PC-3 (cell line): ENCODE measurements at regions not wholly inside any gene's neighbourhood (a gene's known extent, or its start where the extent isn't known, plus 50 kb on each side); places are given as distances from the start of the nearest gene placed in this dataset.

Experiments used
- ATAC-seq: fragments of 200-7000 bp; cut with Tn5 transposase; 2 replicates; pipeline ENCODE4 v1.9.1; 2020; ENCODE audit warnings: mild to moderate bottlenecking, moderate library complexity
- BruUV-seq: library from RNA; stranded (reverse); fragments of 400-500 nt; replicated peaks from 2 replicates; lab custom pipeline; 2021; lab: Mats Ljungman, UMichigan
- CTCF ChIA-PET: fragments of 300-600 bp; sonication (Branson Sonifier 250); formaldehyde crosslinking; loops from one replicate; lab custom pipeline; 2022; ENCODE audit warnings: antibody characterized with exemption; lab: Charles Lee
- POLR2A ChIA-PET: fragments of 300-600 bp; sonication (Branson Sonifier 250); formaldehyde crosslinking; loops from one replicate; lab custom pipeline; 2022; ENCODE audit warnings: antibody characterized with exemption; ENCODE audit not compliant: unreplicated experiment; lab: Charles Lee
- DNase-seq: peaks from one replicate; pipeline ENCODE4 v3.0.0-alpha.2; 2015
- H2AFZ ChIP-seq: fragments of 300-600 bp; sonication (generic); 2 replicates; pipeline ENCODE4 v1.6.0; 2016; ENCODE audit warnings: antibody characterized with exemption, low read length
- H3F3A ChIP-seq: fragments of 300-600 bp; sonication (generic); one replicate; pipeline ENCODE4 v1.6.0; 2017; ENCODE audit warnings: antibody characterized with exemption, low read length, control low read depth, mild to moderate bottlenecking; ENCODE audit not compliant: unreplicated experiment
- H3K27ac ChIP-seq: fragments of 300-600 bp; sonication (generic); 2 replicates; pipeline ENCODE4 v1.5.1; 2016; ENCODE audit warnings: mild to moderate bottlenecking, low read length
- H3K27me3 ChIP-seq: fragments of 300-600 bp; sonication (generic); 2 replicates; pipeline ENCODE4 v1.6.1; 2016; ENCODE audit warnings: low read length, mixed read lengths
- H3K36me3 ChIP-seq: fragments of 300-600 bp; sonication (generic); 2 replicates; pipeline ENCODE4 v1.6.1; 2016; ENCODE audit warnings: low read depth, mixed run types, low read length, mixed read lengths
- H3K4me1 ChIP-seq: fragments of 300-600 bp; sonication (generic); 2 replicates; pipeline ENCODE4 v1.5.1; 2016; ENCODE audit warnings: low read length; ENCODE audit not compliant: insufficient read depth
- H3K4me2 ChIP-seq: fragments of 300-600 bp; sonication (generic); 2 replicates; pipeline ENCODE4 v1.6.0; 2016; ENCODE audit warnings: low read length
- H3K4me3 ChIP-seq: fragments of 300-600 bp; sonication (generic); 2 replicates; pipeline ENCODE4 v1.5.1; 2016; ENCODE audit warnings: mild to moderate bottlenecking, low read length, mixed read lengths
- H3K79me2 ChIP-seq: fragments of 300-600 bp; sonication (generic); 2 replicates; pipeline ENCODE4 v1.6.1; 2017; ENCODE audit warnings: low read length, mixed read lengths
- H3K9ac ChIP-seq: fragments of 300-600 bp; sonication (generic); 2 replicates; pipeline ENCODE4 v1.6.0; 2016; ENCODE audit warnings: mild to moderate bottlenecking, low read length
- H3K9me2 ChIP-seq: fragments of 300-600 bp; sonication (generic); replicated peaks from 2 replicates; pipeline ENCODE4 v1.6.1; 2016; ENCODE audit warnings: mixed run types, low read length, mixed read lengths
- H3K9me3 ChIP-seq: fragments of 300-600 bp; sonication (generic); 2 replicates; pipeline ENCODE4 v1.6.1; 2016; ENCODE audit warnings: low read length, mixed read lengths
- H4K20me1 ChIP-seq: fragments of 300-600 bp; sonication (generic); 2 replicates; pipeline ENCODE4 v1.6.1; 2016; ENCODE audit warnings: low read length, mixed read lengths
- CTCF ChIP-seq: fragments of 300-600 bp; sonication (generic); conservative IDR thresholded peaks from 2 replicates; pipeline ENCODE4 v1.5.1; 2017; ENCODE audit warnings: antibody characterized with exemption, low read depth, mild to moderate bottlenecking, low read length
- EZH2 ChIP-seq: fragments of 300-600 bp; sonication (generic); IDR thresholded peaks from one replicate; pipeline ENCODE4 v1.6.1; 2017; ENCODE audit warnings: antibody characterized with exemption, mild to moderate bottlenecking, low read length; ENCODE audit not compliant: unreplicated experiment
- EZH2phosphoT487 ChIP-seq: fragments of 300-600 bp; sonication (generic); IDR thresholded peaks from 2 replicates; pipeline ENCODE4 v1.6.1; 2018; ENCODE audit warnings: mild to moderate bottlenecking, antibody characterized with exemption, low read length, borderline replicate concordance
- intact Hi-C: fragments of 100-400 bp; cut with micrococcal nuclease; formaldehyde crosslinking; loops from 2 replicates; pipeline ENCODE4 v1.9.0; 2023

- no peak overlapping the region for H3K4me2 ChIP-seq
- H3K36me3 ChIP-seq = no peaks in the 10 kb centered on the region
- H3K9me2 ChIP-seq = no peaks in the 10 kb centered on the region
- no peaks in the 10 kb centered on the region for H3K9me3 ChIP-seq
- H2AFZ ChIP-seq = no peak overlapping the region
- intact Hi-C loops = no loop called here
- H3K27me3 ChIP-seq = no peaks in the 10 kb centered on the region
- H3K4me3 ChIP-seq = no peak overlapping the region
- no peak overlapping the region for H3K9ac ChIP-seq
- no peaks in the 10 kb centered on the region for H3K79me2 ChIP-seq
- POLR2A ChIA-PET = no interaction called here
- H4K20me1 ChIP-seq = no peaks in the 10 kb centered on the region
- TF ChIP-seq EZH2phosphoT487 (no peak), EZH2 (no peak)
- no peak overlapping the region for H3K27ac ChIP-seq
- no peak for ATAC-seq
- BruUV-seq = no TSS peak
- H3F3A ChIP-seq = no peaks in the 10 kb centered on the region
- H3K4me1 ChIP-seq = peaks cover 3% of the 10 kb centered on the region
- DNase-seq = no peak
- CTCF ChIA-PET = no interaction called here
Observed at GRCh38 chrX:13371186-13371585, 51.3 kb upstream of the ATXN3L start.

GRCh38 chrX:13370713-13371112 is 50.9 kb upstream of the ATXN3L start:
- no peaks in the 10 kb centered on the region for H3K9me2 ChIP-seq
- H3K4me1 ChIP-seq = no peaks in the 10 kb centered on the region
- H3K79me2 ChIP-seq = no peaks in the 10 kb centered on the region
- no peak for TF ChIP-seq CTCF
- no peak for TF ChIP-seq EZH2phosphoT487
- TF ChIP-seq EZH2 = no peak
- DNase-seq (no peak), ATAC-seq (no peak)
- intact Hi-C loops = no loop called here
- BruUV-seq = no TSS peak
- H3K36me3 ChIP-seq = no peaks in the 10 kb centered on the region
- H3F3A ChIP-seq = no peaks in the 10 kb centered on the region
- H3K9me3 ChIP-seq = no peaks in the 10 kb centered on the region
- no peak overlapping the region for H3K9ac ChIP-seq
- ChIA-PET POLR2A (no interaction called here), CTCF (no interaction called here)
- no peaks in the 10 kb centered on the region for H4K20me1 ChIP-seq
- H3K27me3 ChIP-seq = no peaks in the 10 kb centered on the region
- H3K4me2 ChIP-seq = no peak overlapping the region
- H3K4me3 ChIP-seq = no peak overlapping the region
- no peak overlapping the region for H2AFZ ChIP-seq
- H3K27ac ChIP-seq = no peak overlapping the region
